Endothelial cell of umbilical vein (primary cell): ENCODE measurements at regions not wholly inside any gene's neighbourhood (a gene's known extent, or its start where the extent isn't known, plus 50 kb on each side); places are given as distances from the start of the nearest gene placed in this dataset.

ENCODE experiments used
- BruUV-seq: library from RNA; stranded (reverse); fragments of 400-500 nt; replicated peaks from 2 replicates; lab custom pipeline; 2021; lab: Mats Ljungman, UMichigan
- CTCF ChIA-PET: fragments of 300-600, 350-600 bp; sonication (Branson Sonifier 250); formaldehyde crosslinking; loops from one replicate; lab custom pipeline; 2021; ENCODE audit warnings: antibody characterized with exemption, inconsistent platforms; lab: Charles Lee
- POLR2A ChIA-PET: fragments of 300-600, 350-600 bp; sonication (Branson Sonifier 250); formaldehyde crosslinking; loops from one replicate; lab custom pipeline; 2021; ENCODE audit warnings: antibody characterized with exemption, inconsistent platforms; lab: Charles Lee
- DNase-seq: peaks from one replicate; pipeline ENCODE4 v3.0.0-alpha.2; 2011; ENCODE audit warnings: low read depth, low spot score
- FAIRE-seq: peaks from 2 replicates; lab custom pipeline; 2011; peaks lifted over from hg19 to GRCh38; lab: Jason Lieb, UNC
- H2AFZ ChIP-seq: 2 replicates; pipeline ENCODE4 v1.6.0; 2012; ENCODE audit warnings: low read depth, low read length, control low read depth, inconsistent platforms
- H3K27ac ChIP-seq: 2 replicates; pipeline ENCODE4 v1.5.1; 2011; ENCODE audit warnings: low read depth, mild to moderate bottlenecking, control low read depth, low read length, moderate library complexity; ENCODE audit not compliant: insufficient read depth
- H3K27me3 ChIP-seq, 2 experiments: 2 replicates each; pipeline versions ENCODE4 v1.6.0 to v1.6.1; 2011; ENCODE audit warnings: low read length in 2 of 2, mixed read lengths in 1 of 2; ENCODE audit not compliant: control insufficient read depth in 2 of 2, insufficient read depth in 2 of 2
- H3K36me3 ChIP-seq, 2 experiments: 2 replicates in 1 of 2; 3 replicates in 1 of 2; pipeline ENCODE4 v1.5.1; 2011; ENCODE audit warnings: low read length in 2 of 2, mild to moderate bottlenecking in 1 of 2, moderate library complexity in 1 of 2; ENCODE audit not compliant: control insufficient read depth in 2 of 2, insufficient read depth in 2 of 2; ENCODE audit errors: extremely low read depth in 1 of 2
- H3K4me1 ChIP-seq: 3 replicates; pipeline ENCODE4 v1.5.1; 2011; ENCODE audit warnings: mild to moderate bottlenecking, low read length; ENCODE audit not compliant: control insufficient read depth, insufficient read depth; ENCODE audit errors: extremely low read depth
- H3K4me2 ChIP-seq: 2 replicates; pipeline ENCODE4 v1.6.1; 2011; ENCODE audit warnings: low read length, control low read depth, mixed read lengths; ENCODE audit not compliant: insufficient read depth
- H3K4me3 ChIP-seq, 3 experiments: fragments of 200-600 bp in 1 of 3; sonication (generic), shearing (Covaris generic) in 1 of 3; replicated peaks in 1 of 3; 2 replicates each; pipeline ENCODE4 v1.5.1; 2011 to 2016; ENCODE audit warnings: control low read depth in 3 of 3, low read length in 3 of 3, mild to moderate bottlenecking in 2 of 3, inconsistent platforms in 1 of 3, low read depth in 1 of 3, moderate library complexity in 1 of 3; ENCODE audit not compliant: insufficient read depth in 1 of 3
- H3K79me2 ChIP-seq: 2 replicates; pipeline ENCODE4 v1.6.0; 2012; ENCODE audit warnings: low read length, inconsistent platforms; ENCODE audit not compliant: control insufficient read depth, insufficient read depth
- H3K9ac ChIP-seq: replicated peaks from 2 replicates; pipeline ENCODE3; 2011; ENCODE audit warnings: low read length, control low read depth; ENCODE audit not compliant: insufficient read depth; ENCODE audit errors: extremely low read depth
- H3K9me1 ChIP-seq: replicated peaks from 3 replicates; pipeline ENCODE4 v1.6.0; 2011; ENCODE audit warnings: mild to moderate bottlenecking, low read length; ENCODE audit not compliant: control insufficient read depth, insufficient read depth; ENCODE audit errors: extremely low read depth
- H3K9me3 ChIP-seq: replicated peaks from 2 replicates; pipeline ENCODE4 v1.5.1; 2012; ENCODE audit warnings: low read length, inconsistent platforms; ENCODE audit not compliant: control insufficient read depth, insufficient read depth
- H4K20me1 ChIP-seq: replicated peaks from 2 replicates; pipeline ENCODE3; 2011; ENCODE audit warnings: mild to moderate bottlenecking, low read length; ENCODE audit not compliant: control insufficient read depth, insufficient read depth; ENCODE audit errors: extremely low read depth
- CTCF ChIP-seq, 2 donors: IDR thresholded peaks; 1 replicate in 1 of 2; 2 replicates in 1 of 2; pipeline ENCODE4 v1.5.1; 2011; ENCODE audit warnings: low read length in 2 of 2, mild to moderate bottlenecking in 2 of 2, moderate library complexity in 2 of 2, control low read depth in 1 of 2, inconsistent platforms in 1 of 2, low read depth in 1 of 2; ENCODE audit not compliant: insufficient read depth in 1 of 2; ENCODE audit errors: extremely low read depth in 1 of 2
- EZH2 ChIP-seq: IDR thresholded peaks from 2 replicates; pipeline ENCODE4 v1.6.1; 2012; ENCODE audit warnings: borderline replicate concordance, low read depth, mild to moderate bottlenecking, moderate library complexity, low read length, inconsistent platforms; ENCODE audit not compliant: severe bottlenecking
- FOS ChIP-seq: IDR thresholded peaks from 2 replicates; pipeline ENCODE4 v1.6.1; 2011; ENCODE audit warnings: mild to moderate bottlenecking, low read length, moderate library complexity, borderline replicate concordance; ENCODE audit not compliant: insufficient read depth
- GATA2 ChIP-seq: IDR thresholded peaks from 2 replicates; pipeline ENCODE4 v1.7.0; 2011; ENCODE audit warnings: low read depth, mild to moderate bottlenecking, moderate library complexity, mixed read lengths, low read length; ENCODE audit not compliant: insufficient read length, insufficient read depth
- JUN ChIP-seq: IDR thresholded peaks from 2 replicates; pipeline ENCODE4 v1.6.1; 2011; ENCODE audit warnings: borderline replicate concordance, low read depth; ENCODE audit not compliant: insufficient read length, insufficient read depth
- MYC ChIP-seq: IDR thresholded peaks from one replicate; pipeline ENCODE4 v1.6.1; 2011; ENCODE audit warnings: mild to moderate bottlenecking, low read depth, low read length
- POLR2A ChIP-seq: IDR thresholded peaks from 2 replicates; pipeline ENCODE4 v1.6.1; 2012; ENCODE audit warnings: low read depth, mild to moderate bottlenecking, control low read depth, low read length
- POLR2AphosphoS5 ChIP-seq: IDR thresholded peaks from 2 replicates; pipeline ENCODE4 v1.6.1; 2012; ENCODE audit warnings: low read depth, mild to moderate bottlenecking, control low read depth, low read length, moderate library complexity; ENCODE audit not compliant: insufficient read depth
- dilution Hi-C: fragments of 300-500 bp; cut with MboI; formaldehyde crosslinking; loops from one replicate; pipeline ENCODE4 v1.15.0; 2019; ENCODE audit warnings: low sequenced_read_pairs; ENCODE audit not compliant: extremely low pct_ligation_motif_present
- intact Hi-C: fragments of 100-400 bp; cut with micrococcal nuclease; formaldehyde crosslinking; loops from one replicate; pipeline ENCODE4 v1.10.0; 2022
- TF ChIP-seq, protein P1 (sequence below): IDR thresholded peaks from 2 replicates; pipeline ENCODE4 v1.6.1; 2011; ENCODE audit not compliant: insufficient read depth, insufficient read length

DNA sequence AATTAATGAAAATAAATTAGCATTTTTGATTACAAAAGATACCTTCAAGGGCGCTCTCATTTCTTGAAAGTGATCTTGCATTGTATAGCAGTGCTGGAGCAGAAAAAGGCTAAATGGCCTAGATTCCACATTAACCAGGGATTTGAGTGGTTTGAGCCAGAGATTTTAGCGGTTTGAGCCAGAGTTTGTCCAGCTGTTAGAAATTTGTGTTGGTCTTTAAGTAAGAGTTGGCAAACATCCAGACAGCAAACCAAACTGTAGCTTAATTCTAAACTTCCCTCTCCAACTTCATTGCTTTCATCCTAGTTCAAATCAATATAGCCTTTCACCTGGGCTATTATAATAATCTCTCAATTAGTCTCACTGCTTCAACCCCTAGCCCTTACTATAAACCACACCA, 351.7 kb downstream of the IGSF11 start:
- Histone ChIP-seq H3K27ac (no peak overlapping the region), H3K9ac (no peak overlapping the region), H3K9me3 (no peaks in the 10 kb centered on the region), H3K4me3 (no peak overlapping the region), H3K79me2 (no peaks in the 10 kb centered on the region), H2AFZ (no peak overlapping the region), H3K27me3 (no peaks in the 10 kb centered on the region), H3K9me1 (no peaks in the 10 kb centered on the region), H3K4me1 (no peaks in the 10 kb centered on the region), H3K4me2 (no peak overlapping the region), H4K20me1 (no peaks in the 10 kb centered on the region), H3K36me3 (no peaks in the 10 kb centered on the region)
- BruUV-seq = no TSS peak
- ChIA-PET CTCF (no interaction called here), POLR2A (no interaction called here)
- dilution Hi-C loops = no loop called here
- TF ChIP-seq, protein P1, sequence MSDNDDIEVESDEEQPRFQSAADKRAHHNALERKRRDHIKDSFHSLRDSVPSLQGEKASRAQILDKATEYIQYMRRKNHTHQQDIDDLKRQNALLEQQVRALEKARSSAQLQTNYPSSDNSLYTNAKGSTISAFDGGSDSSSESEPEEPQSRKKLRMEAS = no peak
- no peak for TF ChIP-seq POLR2AphosphoS5
- TF ChIP-seq FOS = no peak
- TF ChIP-seq CTCF (IDR thresholded peaks at IDR 0.05; ENCODE audit: extremely low read depth in 1 of 2, insufficient read depth in 1 of 2, low read depth in 1 of 2, low read length in 2 of 2) = no peak
- no peak for TF ChIP-seq JUN
- TF ChIP-seq MYC = no peak
- no peak for TF ChIP-seq GATA2
- no peak for TF ChIP-seq EZH2
- no peak for TF ChIP-seq POLR2A
- intact Hi-C loops = no loop called here
- FAIRE-seq (no peak), DNase-seq (no peak)
